SK-N-SH treated with all-trans-retinoic acid at 6 μM for 48 hours (cell line): ENCODE measurements at regions not wholly inside any gene's neighbourhood (a gene's known extent, or its start where the extent isn't known, plus 50 kb on each side); places are given as distances from the start of the nearest gene placed in this dataset.

Source experiments
- ARNTL ChIP-seq: fragments of 450-650 bp; formaldehyde crosslinking; IDR thresholded peaks from 2 replicates; pipeline ENCODE4 v1.5.0; 2020; ENCODE audit warnings: low read depth, mild to moderate bottlenecking, moderate library complexity, borderline replicate concordance
- BACH2 ChIP-seq: fragments of 250-450 bp; sonication (Bioruptor Pico); IDR thresholded peaks from 2 replicates; pipeline ENCODE4 v1.9.0; 2021; ENCODE audit warnings: mild to moderate bottlenecking, borderline replicate concordance
- CSDC2 ChIP-seq: fragments of 250-450 bp; sonication (Bioruptor Pico); IDR thresholded peaks from 2 replicates; pipeline ENCODE4 v1.5.0; 2020; ENCODE audit warnings: mild to moderate bottlenecking, moderate library complexity
- OSR1 ChIP-seq: fragments of 250-450 bp; sonication (Bioruptor Pico); IDR thresholded peaks from 2 replicates; pipeline ENCODE4 v1.8.0; 2022; ENCODE audit warnings: moderate library complexity, mild to moderate bottlenecking, inconsistent platforms
- PPARA ChIP-seq: fragments of 250-450 bp; sonication (Bioruptor Pico); IDR thresholded peaks from 2 replicates; pipeline ENCODE4 v1.5.0; 2020; ENCODE audit warnings: mild to moderate bottlenecking, borderline replicate concordance
- RARB ChIP-seq: fragments of 250-450 bp; sonication (Bioruptor Pico); IDR thresholded peaks from 2 replicates; pipeline ENCODE4 v1.8.0; 2021; ENCODE audit warnings: mild to moderate bottlenecking, moderate library complexity
- TCF4 ChIP-seq: fragments of 250-450 bp; sonication (Bioruptor Pico); IDR thresholded peaks from 2 replicates; pipeline ENCODE4 v1.8.0; 2021; ENCODE audit warnings: mild to moderate bottlenecking, moderate library complexity, borderline replicate concordance
- TOX ChIP-seq: fragments of 250-450 bp; sonication (Bioruptor Pico); IDR thresholded peaks from 2 replicates; pipeline ENCODE4 v1.8.0; 2021; ENCODE audit warnings: mild to moderate bottlenecking, moderate library complexity, borderline replicate concordance
- ZFP3 ChIP-seq: fragments of 250-450 bp; sonication (Bioruptor Pico); IDR thresholded peaks from 2 replicates; pipeline ENCODE4 v1.5.0; 2020; ENCODE audit warnings: mild to moderate bottlenecking, moderate library complexity
- ZFP30 ChIP-seq: fragments of 450-650 bp; formaldehyde crosslinking; IDR thresholded peaks from 2 replicates; pipeline ENCODE4 v1.5.0; 2022; ENCODE audit warnings: mild to moderate bottlenecking, moderate library complexity
- ZNF565 ChIP-seq: fragments of 450-650 bp; formaldehyde crosslinking; conservative IDR thresholded peaks from 2 replicates; pipeline ENCODE4 v1.5.0; 2020; ENCODE audit warnings: low read depth, mild to moderate bottlenecking, moderate library complexity
- ZNF70 ChIP-seq: fragments of 450-650 bp; formaldehyde crosslinking; IDR thresholded peaks from 2 replicates; pipeline ENCODE4 v1.5.0; 2020; ENCODE audit warnings: mild to moderate bottlenecking, moderate library complexity
- TF ChIP-seq, protein P1 (sequence below): fragments of 250-450 bp; sonication (Bioruptor Pico); IDR thresholded peaks from 2 replicates; pipeline ENCODE4 v1.8.0; 2020; ENCODE audit warnings: mild to moderate bottlenecking, moderate library complexity, borderline replicate concordance
- TF ChIP-seq, protein P2 (sequence below): fragments of 250-450 bp; sonication (Bioruptor Pico); IDR thresholded peaks from 2 replicates; pipeline ENCODE4 v1.5.1; 2020; ENCODE audit warnings: low read depth, mild to moderate bottlenecking, moderate library complexity

DNA sequence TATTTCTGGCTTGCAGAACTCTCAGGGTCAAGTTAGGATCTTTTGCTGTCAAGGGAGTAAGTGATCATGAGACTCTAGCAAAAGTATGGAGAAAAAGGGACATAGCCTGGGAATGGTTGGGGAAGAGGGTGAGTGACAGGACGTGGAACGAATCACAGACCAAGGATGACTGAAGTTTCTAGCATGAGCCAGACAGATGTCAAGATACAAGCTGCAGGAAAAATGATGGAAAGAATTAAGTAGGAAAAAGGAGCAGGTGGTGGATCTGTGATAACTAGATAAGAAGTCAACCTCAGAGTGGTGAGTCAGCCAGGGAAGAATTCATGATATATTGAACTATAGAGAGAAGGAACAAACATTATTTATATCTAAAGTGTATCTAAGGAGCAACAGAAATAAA lies 159.8 kb upstream of the SYNDIG1 start:
- TF ChIP-seq OSR1 (no peak), TCF4 (CRISPR knock-in tag) (no peak), ARNTL (CRISPR knock-in tag) (no peak), CSDC2 (CRISPR knock-in tag) (no peak), RARB (CRISPR knock-in tag) (no peak), BACH2 (CRISPR knock-in tag) (no peak), PPARA (CRISPR knock-in tag) (no peak), ZFP3 (CRISPR knock-in tag) (no peak), ZFP30 (CRISPR knock-in tag) (no peak), TOX (CRISPR knock-in tag) (no peak), ZNF70 (CRISPR knock-in tag) (no peak), ZNF565 (CRISPR knock-in tag) (no peak)
- TF ChIP-seq, protein P1, sequence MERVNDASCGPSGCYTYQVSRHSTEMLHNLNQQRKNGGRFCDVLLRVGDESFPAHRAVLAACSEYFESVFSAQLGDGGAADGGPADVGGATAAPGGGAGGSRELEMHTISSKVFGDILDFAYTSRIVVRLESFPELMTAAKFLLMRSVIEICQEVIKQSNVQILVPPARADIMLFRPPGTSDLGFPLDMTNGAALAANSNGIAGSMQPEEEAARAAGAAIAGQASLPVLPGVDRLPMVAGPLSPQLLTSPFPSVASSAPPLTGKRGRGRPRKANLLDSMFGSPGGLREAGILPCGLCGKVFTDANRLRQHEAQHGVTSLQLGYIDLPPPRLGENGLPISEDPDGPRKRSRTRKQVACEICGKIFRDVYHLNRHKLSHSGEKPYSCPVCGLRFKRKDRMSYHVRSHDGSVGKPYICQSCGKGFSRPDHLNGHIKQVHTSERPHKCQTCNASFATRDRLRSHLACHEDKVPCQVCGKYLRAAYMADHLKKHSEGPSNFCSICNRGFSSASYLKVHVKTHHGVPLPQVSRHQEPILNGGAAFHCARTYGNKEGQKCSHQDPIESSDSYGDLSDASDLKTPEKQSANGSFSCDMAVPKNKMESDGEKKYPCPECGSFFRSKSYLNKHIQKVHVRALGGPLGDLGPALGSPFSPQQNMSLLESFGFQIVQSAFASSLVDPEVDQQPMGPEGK: no peak
- TF ChIP-seq, protein P2, sequence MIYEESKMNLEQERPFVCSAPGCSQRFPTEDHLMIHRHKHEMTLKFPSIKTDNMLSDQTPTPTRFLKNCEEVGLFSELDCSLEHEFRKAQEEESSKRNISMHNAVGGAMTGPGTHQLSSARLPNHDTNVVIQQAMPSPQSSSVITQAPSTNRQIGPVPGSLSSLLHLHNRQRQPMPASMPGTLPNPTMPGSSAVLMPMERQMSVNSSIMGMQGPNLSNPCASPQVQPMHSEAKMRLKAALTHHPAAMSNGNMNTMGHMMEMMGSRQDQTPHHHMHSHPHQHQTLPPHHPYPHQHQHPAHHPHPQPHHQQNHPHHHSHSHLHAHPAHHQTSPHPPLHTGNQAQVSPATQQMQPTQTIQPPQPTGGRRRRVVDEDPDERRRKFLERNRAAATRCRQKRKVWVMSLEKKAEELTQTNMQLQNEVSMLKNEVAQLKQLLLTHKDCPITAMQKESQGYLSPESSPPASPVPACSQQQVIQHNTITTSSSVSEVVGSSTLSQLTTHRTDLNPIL (CRISPR knock-in tag): no peak
